NCI-H1092 treated with DMSO at 0.1 percent for 48 hours (cell line): ENCODE measurements at regions not wholly inside any gene's neighbourhood (a gene's known extent, or its start where the extent isn't known, plus 50 kb on each side); places are given as distances from the start of the nearest gene placed in this dataset.
A peak's percentile ranks its signal among the peaks of the same experiment; 100 is the strongest.
"Not testable (repeated sequence)": the region's sequence is repeated elsewhere in the genome, so short reads cannot be mapped to it uniquely, and the experiment has no call there.

Experiments used
- DNase-seq: peaks from one replicate; lab custom pipeline; 2025; lab: John Stamatoyannopoulos, UW

DNA sequence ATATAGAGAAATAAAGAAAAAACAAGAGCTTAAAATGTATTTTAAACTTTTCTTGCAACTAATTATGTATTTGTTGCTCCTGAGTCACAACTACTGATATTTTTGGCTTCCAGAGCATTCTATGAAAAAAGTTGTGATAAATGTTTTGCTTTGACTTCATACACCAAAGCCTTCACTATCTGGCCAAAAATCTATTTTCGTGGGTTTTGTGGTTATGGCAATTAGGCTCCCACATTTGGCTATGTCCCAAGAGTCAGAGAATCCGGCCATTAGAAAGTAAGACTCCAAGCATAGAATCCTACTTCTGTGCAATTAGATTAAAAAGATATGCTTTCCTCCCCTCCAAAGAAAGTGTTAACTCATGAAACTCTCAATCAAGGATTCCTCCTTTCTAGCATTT is 1456.1 kb upstream of the ACVR2A start:
- no peak for DNase-seq

DNA sequence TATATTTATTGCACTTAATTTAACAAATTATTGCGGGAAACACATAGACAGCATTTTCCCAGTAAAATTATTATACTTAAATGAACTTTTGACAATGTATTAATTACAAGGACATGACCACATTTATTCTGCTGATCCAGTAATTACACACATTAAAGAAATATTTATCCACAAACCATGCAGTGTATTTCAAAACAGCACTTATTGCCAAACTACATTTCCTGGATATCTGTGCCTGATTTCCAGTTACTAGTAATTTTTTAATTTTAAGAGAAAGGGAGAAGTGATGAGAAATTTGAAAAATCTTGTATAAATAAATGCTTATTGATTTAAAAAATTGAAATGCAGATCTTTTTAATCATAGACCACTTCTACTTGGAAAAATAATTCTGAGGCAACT is 1458.7 kb upstream of the ACVR2A start:
- no peak for DNase-seq

DNA sequence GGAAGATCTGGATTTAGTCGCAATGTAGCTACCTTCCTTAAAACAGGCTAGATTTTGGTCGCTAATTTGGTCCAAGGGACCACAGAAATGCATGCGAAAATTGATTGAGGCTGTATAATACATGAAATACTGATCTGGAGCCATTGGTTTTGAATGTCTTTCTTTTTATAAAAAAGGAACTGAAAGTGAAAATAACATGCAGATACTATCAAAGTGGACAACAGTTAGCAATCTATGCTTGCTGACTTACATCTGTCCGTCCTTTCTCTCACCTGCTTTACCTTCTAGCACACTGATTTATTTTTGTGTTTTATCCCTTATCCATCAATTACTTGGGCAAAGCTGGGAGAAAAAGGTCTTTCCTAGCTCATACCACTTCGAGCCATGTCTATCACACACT is 1459.8 kb upstream of the ACVR2A start:
- DNase-seq: no peak

DNA sequence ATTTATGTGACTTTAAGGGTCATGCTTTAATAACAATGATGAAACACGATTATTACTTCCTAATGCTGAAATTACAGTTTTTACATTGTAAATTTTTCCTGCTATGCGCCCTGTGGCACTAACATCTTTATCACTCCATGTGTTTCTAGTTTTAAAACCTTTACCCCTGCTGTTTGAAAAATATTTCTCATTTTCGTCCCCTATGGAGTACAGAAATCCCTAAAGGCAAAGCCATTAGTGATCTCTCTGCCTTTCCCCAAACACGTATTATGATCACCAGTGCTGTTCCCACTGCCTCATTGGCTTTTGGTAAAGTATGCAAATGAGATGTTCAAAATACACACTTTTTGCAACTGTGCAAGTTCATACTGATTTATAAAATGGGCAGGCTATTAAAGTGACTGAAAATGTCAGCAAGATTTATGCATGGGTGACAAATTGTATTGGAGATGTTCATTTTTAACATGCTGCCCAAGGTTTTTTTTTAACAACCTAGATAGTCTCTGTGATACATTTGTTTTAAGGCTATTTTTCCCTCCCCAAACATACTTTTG is 1468.2 kb upstream of the ACVR2A start:
- DNase-seq: no peak

DNA sequence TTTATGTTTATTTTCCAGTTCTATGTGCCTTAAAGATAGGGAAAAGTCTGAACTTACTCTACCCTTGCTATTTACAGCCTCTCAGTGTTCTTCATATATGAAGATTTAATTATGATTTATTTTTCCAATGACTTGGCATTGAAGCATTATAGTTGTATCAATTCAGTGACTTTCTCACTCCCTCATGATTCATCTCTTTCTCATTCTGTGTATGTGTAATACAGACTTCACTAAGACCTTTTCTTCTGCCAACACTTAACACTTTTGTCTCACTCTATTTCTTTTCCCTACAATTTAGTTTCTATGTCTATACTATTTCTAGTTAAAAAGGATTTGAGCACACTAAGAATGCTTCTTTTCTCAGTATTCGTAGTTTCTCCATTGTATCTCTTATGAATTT is 1470.3 kb upstream of the ACVR2A start:
- DNase-seq: no peak

DNA sequence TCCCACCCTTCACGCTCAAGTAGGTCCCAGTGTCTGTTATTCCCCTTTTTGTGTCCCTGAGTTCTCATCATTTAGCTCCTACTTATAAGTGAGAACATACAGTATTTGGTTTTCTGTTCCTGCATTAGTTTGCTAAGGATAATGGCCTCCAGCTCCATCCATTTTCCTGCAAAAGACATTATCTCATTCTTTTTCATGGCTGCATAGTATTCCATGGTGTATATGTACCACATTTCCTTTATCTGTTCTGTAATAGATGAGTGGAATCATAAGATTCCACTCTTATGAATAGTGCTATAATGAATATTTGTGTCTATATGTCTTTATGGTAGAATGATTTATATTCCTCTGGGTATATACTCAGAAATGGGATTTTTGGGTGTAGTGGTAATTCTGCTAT is 1473.5 kb upstream of the ACVR2A start:
- DNase-seq: not testable (repeated sequence)

DNA sequence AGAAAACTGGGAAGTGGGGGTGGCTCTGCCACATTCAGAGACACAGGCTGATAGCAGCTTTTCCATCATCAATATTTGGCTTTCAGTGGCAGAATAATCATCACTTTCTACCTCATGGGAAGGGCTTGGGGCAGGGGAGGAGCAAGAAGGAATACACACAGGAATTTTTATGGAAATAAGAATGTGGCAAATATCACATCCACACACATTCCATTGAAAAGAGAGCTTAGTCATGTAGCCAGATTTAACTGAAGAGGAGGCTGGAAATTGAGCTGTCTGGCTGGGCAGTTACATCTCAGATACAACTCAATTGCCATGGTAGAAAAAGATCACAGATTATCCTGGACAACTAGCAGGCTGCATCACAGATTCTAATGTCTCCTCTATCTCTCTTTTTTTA is 1474.0 kb upstream of the ACVR2A start:
- DNase-seq: no peak

DNA sequence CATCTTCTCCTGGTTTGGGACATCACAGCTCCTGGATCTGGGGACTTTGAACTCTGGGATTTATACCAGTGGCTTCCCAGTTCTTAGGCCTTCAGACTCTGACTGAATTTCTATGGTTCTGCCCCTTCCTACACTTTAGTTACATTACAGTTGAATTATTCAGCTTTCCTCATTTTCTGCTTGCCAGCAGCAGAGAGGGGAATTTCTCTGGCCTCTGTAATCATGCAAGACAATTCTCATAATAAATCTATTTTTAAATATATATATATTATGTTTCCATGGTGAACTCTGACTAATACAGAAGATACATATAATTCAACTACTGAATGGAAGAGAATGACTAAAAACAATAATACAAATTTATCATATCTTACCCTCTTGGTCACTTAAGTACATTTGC is 1478.6 kb upstream of the ACVR2A start:
- no peak for DNase-seq

DNA sequence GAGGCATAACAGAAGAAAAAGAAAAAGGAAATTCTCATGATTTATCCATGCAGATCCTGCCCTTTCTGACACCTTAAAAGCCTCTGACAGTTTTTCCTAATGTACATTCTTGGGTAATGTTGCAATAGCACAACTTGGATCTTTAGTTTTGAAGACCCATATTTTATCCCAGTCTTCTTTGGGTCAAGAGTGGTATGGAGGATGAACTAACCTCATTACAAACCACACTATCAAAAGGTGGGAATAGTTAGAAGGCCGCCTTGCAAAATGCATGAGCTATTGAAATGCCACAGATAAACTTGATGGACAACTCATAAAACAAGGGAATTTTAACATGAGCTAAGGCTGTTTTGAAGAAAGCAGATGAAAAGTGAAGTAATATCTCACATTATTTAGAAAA is 1479.8 kb upstream of the ACVR2A start:
- no peak for DNase-seq

DNA sequence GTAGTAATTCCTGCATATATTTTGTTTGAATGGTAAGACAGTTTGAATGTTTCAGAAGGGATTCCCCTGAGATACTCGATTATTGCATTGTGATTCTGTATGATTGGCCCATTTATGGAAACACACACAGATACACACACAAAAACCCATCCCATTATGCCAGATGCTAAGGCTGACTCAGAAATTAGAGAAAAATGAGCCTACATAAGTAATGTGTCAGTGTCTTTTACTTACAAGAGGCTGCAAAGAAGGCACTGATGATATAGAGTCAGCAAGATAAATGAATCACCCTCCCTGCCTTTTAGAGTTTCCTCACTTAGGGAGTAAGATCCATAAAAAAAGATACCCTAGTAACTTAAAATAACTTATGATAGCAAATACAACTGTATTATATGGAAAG is 1481.1 kb upstream of the ACVR2A start:
- no peak for DNase-seq

DNA sequence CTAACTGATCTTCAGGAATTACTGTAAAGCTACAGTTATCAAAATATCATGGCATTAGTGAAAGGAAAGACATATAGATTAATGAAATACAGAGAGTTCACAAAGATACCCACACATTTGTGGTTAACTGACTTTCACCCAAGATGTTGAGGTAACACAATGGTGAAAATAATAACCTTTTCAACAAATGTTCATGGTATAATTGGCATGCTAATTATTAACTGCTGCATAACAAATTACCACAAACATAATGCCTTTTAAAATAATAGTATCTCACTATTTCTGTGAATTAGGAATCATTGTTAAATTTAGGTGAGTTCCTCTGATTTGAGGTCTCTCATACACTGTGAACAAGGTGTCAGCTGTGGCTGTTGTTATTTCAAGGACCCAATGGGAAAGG is 1493.1 kb upstream of the ACVR2A start:
- DNase-seq: no peak

DNA sequence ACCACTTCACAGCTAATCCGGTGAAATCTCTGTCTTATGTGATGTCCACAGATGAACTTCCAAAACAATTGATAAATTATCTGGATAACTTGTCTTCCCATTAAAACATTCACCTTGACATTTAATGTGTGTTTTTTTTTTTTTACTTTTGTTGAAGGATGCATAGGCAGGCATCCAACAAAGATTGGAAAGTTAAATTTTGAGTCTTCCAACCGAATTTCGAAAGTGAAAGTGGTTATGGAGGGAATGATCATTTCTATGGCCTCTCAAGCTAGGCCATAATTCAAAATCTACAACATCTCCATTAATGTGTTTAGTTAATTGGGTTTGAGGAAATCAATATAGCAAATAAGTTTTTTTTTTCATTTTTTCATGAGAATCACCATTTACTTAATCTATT is 1495.5 kb upstream of the ACVR2A start:
- no peak for DNase-seq

DNA sequence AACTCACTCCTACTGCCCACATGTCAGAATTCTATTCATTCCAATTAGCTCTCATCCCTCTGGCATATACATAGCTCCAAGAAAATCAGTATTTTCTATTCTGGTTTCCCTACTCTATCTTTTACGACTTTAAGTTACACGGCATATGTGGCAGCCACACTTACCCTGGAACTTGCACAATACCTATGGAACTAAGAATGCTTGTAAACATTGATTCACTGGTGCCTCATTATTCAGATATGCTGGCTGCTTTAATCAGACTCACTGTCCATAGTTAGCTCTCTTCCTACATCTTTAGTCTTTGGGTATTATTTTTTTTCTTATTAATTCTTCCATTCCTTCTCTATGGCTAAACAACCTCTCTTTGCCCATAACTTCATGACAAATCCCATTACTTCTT is 1519.9 kb upstream of the ACVR2A start:
- DNase-seq: no peak

DNA sequence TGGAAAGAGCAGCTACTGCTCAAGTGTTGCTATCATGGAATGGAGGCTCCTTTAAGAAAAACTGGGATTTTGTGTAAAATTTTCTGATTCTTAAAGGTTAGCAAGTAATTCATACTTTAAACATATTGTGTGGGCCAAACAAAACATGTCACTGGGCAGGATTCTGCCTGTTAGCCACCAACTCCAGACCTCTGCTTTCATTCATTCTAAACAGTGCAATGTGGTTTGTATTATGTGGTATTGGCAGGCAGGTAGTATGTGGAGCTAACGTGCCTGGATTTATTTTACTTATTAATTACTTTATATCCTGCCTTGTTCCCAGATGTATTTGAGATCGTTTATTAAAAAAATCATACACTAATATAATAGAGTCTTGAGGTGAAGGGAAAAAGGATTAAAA is 1521.3 kb upstream of the ACVR2A start:
- no peak for DNase-seq

DNA sequence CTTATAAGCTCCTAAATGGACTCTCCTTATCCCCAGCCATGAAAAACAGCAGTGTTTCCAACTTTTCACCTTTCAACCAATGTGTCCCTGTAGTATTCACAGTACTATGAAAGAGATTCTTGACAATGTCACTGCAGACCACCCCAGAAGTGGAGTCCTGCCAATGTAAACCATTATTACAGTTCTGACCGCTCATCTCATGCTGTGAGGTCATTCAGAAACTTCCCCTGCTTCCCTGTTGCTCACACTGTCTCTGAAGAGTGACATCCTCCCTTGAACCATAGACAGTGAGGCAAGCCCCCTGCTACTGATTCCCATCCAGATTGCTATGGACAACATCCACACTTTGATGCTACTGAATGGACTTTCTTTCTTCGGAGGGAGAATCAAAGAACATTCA is 1523.7 kb upstream of the ACVR2A start:
- no peak for DNase-seq

DNA sequence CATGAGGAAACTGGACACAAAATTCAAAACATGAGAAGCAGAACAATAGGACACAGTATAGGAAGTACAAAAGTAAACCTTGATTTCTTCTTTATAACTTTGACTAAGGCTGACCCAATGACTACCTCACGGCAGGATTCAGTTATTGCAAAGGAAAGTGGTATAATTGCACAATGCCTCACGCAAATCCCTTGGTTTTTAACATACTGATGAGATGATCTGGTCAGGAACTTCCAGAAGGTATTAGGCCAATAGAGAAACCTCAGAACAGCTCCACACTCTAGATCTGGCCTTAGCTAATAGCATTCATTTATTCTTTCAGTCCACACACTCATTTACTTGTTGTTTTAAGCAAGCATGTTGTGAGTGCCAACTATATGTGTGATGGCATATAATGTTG is 1526.9 kb upstream of the ACVR2A start:
- DNase-seq: no peak

DNA sequence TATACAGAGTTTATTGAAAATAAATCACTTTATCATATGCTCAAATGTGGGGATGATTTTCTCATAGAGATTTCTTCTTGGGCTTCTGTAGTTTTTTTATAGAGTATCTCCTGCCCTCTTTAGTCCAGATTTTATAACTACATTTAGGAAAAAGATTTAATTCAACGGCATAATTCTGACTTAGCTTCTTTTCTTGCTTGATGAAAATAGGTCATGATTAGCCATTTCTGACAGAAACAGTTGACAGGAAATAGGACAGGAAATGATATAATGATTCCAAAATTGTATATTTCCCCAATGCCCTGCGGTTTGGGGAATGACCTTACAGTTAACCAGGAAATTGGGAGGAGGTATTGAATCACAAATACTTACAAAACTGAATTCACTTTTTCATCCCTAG is 1531.9 kb upstream of the ACVR2A start:
- peak; percentile 13 for DNase-seq

DNA sequence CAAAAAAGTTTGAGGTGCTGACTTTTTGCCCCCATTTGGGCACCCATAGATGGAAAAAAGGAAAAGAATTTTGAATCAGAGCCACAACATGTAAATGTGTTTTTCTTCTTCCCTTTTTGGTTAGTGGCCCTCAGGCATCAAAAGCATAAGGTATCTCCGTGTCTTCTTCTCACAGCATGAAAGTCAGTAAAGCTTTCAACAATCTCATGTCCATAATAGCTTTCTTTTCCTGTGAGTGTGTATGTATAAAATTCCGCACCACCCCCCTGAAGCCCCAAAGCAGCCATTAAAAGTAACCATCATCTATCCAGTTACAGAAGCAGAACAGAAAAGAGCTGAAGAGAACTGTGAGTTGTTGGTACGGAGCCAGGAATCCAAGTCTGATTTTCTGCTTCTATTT is 1539.7 kb upstream of the ACVR2A start:
- no peak for DNase-seq

DNA sequence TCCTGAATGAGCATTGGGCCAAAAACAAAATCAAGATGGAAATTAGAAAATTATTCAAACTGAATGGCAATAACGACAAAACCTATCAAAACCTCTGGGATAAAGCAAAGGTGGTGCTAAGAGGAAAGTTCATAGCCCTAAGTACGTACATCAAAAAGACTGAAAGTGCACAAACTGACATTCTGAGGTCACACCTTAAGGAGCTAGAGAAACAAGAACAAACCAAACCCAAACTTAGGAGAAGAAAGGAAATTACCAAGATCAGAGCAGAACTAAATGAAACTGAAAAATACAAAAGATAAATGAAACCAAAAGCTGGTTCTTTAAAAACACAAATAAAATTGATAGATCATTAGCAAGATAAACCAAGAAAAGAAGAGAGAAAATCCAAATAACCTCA is 1543.5 kb upstream of the ACVR2A start:
- no peak for DNase-seq

DNA sequence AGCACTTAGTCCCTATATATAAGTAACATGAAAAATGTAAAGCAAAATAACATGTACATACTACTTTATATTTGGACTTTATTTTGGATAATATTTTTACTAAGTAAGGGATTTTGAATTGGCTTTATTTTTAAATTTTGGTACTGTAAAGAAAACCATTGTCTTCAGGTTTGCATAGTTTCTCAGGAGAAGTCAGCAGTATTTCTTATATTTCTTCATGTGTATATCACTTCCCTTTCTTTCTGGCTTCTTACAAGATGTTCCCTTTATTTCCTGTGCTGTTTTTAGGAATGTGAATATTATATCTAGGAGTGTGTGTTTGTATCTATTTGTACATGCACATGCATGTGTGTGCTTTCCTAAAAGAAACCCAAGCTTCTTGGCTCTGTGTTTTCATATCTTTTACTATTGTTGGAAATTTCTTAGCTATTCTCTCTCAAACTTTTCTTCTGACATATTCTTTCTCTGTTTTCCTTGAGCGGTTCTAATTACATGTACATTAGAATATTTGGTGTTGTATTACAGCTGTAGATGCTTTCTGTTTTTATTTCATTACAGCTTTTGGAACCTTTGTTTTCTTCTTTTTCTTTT is 1549.7 kb upstream of the ACVR2A start:
- DNase-seq: no peak

DNA sequence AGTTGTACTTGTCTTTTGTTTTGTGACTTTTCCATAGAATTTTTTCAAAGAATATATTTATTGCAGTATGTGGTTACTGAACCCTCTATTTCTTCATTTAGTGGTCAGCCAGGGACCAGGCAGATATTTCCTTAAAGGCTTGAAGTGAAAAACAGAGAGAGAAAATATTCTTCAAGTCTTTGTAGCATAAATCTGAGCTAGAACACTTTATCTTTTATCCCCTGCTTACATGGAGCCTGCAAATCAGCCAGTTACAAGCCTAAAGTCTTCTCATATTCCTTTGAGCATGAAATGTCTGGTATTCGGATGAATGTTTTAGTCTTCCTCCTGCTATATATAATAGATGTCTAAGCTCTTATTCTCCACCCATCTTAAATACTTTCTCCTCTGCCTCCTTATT is 1557.5 kb upstream of the ACVR2A start:
- no peak for DNase-seq

DNA sequence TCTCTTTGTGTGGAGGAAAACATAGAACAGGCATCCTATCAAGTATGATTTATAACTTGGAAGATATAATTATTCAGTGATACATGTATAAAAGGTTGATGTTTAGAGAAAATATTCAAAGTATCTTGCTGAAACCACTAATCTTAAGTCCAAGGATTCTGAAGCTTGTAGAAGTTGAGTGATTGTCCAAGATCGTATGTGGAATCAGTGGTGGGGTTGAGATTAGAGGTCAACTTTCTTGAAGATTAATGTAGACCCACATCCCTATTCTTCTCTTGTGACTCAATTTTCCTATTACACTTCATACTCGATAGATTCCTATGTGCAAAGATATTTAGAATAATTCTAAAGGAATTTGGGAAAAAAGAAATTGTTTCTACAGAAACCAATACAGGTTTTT is 1565.9 kb upstream of the ACVR2A start:
- no peak for DNase-seq

DNA sequence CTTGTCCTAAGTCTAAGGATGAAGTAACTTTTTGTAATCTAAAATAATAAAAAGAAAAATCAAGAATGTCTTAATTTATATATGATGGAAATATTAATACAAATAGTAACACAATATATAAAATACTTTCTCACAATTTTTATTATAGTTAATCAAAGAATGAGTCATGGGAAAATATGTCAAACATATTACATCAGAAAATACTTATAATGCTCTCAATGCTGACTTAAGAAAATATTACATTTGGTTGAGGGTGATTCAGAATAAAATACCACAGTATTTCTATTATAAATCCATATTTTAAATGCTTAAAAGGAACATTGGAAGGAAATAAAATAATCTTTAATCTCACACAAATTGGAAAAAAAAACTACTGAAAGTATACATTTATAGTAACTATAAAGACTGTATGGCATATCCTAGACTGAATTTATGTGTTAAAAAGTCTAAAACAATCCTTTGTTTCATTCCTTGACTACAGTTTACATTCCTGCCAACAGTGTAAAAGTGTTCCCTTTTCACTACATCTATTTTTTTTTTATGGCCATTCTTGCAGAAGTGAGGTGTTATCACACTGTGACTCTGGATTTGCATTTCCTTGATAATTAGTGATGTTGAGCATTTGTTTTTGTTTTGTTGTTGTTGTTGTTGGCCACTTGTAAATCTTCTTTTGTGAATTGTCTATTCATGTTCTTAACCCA is 1573.5 kb upstream of the ACVR2A start:
- DNase-seq: no peak

DNA sequence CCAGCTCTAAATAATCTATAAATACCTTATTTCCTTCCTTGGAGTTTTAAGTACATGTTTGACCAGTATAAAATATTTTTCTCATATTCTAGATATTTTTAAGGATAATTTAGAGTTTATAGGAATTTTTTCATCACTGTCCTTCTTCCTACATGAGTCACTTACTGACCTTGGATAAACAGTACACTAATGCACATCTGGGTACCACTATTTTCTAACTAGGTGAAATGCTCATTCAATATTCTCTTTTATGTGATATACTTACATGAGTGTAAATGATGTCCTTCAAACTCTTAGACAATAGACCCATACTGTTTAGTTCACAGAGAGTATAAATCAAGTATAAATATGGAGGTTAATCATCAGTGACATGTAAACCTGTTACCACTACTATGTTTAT is 1574.2 kb upstream of the ACVR2A start:
- DNase-seq: no peak
